ENCODE measurements at regions not wholly inside any gene's neighbourhood (a gene's known extent, or its start where the extent isn't known, plus 50 kb on each side); places are given as distances from the start of the nearest gene placed in this dataset.

DNA sequence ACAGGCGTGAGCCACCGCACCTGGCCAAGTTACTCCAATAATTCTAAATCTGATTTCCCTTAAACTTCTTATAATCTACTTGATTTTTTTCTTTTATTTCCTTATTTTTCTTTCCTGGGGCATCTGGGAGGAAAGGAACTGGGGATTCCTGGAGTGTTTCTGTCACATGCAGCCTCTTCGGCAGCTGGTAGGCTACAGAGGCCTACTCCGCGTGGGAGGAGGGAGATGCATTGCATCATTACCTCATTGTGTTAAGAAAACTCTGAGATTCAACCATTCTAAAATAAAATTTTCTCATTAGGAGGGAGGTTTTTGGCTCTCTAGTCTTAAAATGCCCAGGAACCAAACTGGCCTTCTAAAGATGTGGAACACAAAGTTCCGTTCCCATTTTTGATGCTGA is 64.0 kb downstream of the SOX9 start:
- DNase-seq (ENCODE audit: low read depth), result no peak
- TF ChIP-seq CTCF (IDR thresholded peaks at IDR 0.05; ENCODE audit: low read depth, low read length, missing control alignments), result no peak
- no peak overlapping the region for H3K4me3 ChIP-seq (ENCODE audit: low read depth, low read length)

DNA sequence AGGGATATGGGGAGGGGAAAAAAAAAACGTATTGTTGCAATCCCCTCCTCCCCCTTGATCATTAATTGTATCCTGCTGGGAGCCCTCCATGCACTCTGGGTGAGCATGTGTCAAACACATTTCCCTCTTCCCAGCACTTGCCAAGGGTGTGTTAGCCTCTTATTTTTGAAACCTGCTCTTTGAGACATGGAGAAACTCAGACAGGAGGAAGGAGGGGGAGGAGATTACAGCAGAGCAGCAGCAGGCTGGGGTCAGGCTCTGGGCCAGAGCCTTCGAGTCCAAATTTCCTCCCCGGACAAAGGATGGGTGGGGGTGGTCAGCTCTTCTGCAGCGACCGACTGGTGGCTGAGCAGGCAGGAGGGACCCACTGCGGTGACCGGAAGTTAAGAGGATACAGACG is 64.7 kb downstream of the SOX9 start:
- DNase-seq (ENCODE audit: low read depth), result no peak
- H3K4me3 ChIP-seq (ENCODE audit: low read depth, low read length), result no peak overlapping the region
- TF ChIP-seq CTCF (IDR thresholded peaks at IDR 0.05; ENCODE audit: low read depth, low read length, missing control alignments), result no peak

DNA sequence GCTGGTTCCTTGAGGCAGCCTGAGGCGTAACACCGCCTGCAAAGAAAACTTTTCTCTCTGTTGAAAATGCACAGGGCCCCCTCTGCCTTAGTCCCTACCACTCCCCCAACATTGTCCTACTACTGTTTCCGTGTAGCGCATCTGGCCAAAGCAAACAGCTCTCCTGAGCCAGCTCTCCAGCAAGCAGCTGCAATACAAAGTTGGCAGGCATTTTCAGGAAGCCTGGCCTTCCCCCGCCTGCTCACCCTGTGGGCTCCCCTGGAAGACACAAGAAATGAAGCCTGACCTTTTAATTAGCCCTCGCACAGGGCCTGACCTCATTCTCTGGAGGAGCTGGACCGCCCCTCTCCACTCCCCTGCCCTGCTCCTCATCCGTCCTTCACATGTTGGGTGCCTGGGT is 66.7 kb downstream of the SOX9 start:
- H3K4me3 ChIP-seq (ENCODE audit: low read depth, low read length), result no peak overlapping the region
- no peak for DNase-seq (ENCODE audit: low read depth)
- no peak for TF ChIP-seq CTCF (IDR thresholded peaks at IDR 0.05; ENCODE audit: low read depth, low read length, missing control alignments)

GRCh38 chr17:72188801-72189200 is 68.0 kb downstream of the SOX9 start:
- TF ChIP-seq CTCF (IDR thresholded peaks at IDR 0.05; ENCODE audit: low read depth, low read length, missing control alignments), result no peak
- DNase-seq (ENCODE audit: low read depth), result no peak
- H3K4me3 ChIP-seq (ENCODE audit: low read depth, low read length), result no peak overlapping the region

DNA sequence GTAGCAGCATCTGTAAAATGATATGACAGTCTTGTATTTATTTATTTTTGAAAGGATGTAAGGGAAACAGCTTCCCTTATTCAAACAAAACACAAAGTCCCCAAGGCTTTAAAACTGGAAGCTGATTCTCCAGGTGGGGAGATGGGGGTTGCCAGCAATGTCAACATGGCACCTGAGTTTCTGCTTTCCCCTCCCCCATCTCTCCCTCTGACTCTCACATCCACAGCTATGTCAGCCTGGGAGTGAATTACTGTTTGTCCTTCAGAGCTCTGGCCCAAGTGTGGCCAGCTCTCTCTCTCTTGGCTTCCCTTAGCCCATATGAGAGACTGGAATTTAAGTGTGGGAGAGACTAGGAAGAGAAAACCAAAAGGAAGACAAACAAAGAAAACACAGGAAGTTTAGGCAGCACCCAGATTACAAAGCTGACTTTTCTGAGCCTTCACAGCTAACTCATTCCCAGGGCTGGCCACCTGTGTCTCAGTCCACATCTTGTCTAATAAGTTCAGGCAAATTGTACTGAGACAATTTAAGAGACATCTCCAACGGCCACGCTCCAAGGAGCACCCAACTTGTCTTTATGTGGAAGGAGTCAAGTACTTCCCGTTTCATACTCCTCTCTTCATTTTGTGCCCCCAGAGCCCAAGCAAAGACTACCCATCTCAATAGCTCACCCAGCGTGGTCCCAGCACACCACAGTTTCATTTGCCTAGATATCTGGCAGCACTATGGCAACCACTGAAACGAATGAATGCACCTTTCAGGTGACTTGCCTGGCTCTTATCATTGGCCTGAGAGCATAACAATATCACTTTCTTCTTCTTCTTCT is 69.2 kb downstream of the SOX9 start:
- no peak for TF ChIP-seq CTCF (IDR thresholded peaks at IDR 0.05; ENCODE audit: low read depth, low read length, missing control alignments)
- H3K4me3 ChIP-seq (ENCODE audit: low read depth, low read length), result no peak overlapping the region
- DNase-seq (ENCODE audit: low read depth), result no peak

DNA sequence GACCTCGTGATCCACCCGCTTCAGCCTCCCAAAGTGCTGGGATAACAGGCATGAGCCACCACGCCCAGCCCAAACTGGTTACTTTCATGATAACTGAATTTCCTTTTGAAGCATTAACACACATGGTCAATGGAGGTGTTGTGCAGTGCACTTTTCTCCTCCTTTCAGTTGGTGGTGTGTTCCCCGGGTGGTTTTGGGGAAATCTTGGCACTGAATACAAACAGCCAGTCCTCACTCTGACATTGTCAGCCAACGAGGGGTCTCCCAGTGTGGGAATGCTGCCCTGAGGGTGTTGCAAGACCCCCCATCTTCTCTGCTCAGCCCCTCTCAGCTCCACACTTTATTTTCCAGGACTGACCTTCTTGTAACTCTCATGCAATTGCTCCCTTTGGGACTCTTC is 70.5 kb downstream of the SOX9 start:
- H3K4me3 ChIP-seq (ENCODE audit: low read depth, low read length), result no peak overlapping the region
- DNase-seq (ENCODE audit: low read depth), result no peak
- no peak for TF ChIP-seq CTCF (IDR thresholded peaks at IDR 0.05; ENCODE audit: low read depth, low read length, missing control alignments)

Data from GM12864 (cell line).